Head of caudate nucleus (tissue), 42 donors: ENCODE measurements at regions not wholly inside any gene's neighbourhood (a gene's known extent, or its start where the extent isn't known, plus 50 kb on each side); places are given as distances from the start of the nearest gene placed in this dataset.

Source experiments
- DNase-seq, 42 donors: peaks; one replicate each; pipeline versions ENCODE4 v3.0.0 to v3.0.0-alpha.2; 2020 to 2021; ENCODE audit warnings: mixed read lengths in 7 of 42
- intact Hi-C: fragments of 100-400 bp; cut with DNase I; formaldehyde crosslinking; loops from one replicate; pipeline ENCODE4 v1.15.0; 2022

DNA sequence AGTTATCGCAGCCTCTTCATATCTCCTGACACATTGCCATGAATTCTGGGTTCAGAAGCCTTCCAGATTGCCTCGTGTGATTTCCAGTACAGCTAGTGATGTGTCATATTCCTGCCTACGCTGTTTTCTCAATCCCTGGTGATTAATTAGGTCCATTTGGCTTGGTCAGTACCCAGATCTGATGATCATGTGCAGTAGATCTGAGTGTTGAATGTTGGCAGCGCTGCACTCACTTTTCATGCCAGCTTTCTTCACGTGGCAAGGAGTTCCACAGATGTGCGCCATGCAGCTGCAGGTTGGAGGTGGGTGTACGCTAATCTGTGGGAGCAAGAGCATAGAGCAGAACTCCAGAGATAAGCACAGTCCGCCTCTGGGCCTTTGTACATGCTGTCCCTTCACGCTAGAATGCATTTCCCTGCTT, 86.9 kb upstream of the COL6A5 start:
- intact Hi-C loops, result no loop called here
- DNase-seq, result peak in 9 of 42 donors; percentile 1 to 44 (median 14)

DNA sequence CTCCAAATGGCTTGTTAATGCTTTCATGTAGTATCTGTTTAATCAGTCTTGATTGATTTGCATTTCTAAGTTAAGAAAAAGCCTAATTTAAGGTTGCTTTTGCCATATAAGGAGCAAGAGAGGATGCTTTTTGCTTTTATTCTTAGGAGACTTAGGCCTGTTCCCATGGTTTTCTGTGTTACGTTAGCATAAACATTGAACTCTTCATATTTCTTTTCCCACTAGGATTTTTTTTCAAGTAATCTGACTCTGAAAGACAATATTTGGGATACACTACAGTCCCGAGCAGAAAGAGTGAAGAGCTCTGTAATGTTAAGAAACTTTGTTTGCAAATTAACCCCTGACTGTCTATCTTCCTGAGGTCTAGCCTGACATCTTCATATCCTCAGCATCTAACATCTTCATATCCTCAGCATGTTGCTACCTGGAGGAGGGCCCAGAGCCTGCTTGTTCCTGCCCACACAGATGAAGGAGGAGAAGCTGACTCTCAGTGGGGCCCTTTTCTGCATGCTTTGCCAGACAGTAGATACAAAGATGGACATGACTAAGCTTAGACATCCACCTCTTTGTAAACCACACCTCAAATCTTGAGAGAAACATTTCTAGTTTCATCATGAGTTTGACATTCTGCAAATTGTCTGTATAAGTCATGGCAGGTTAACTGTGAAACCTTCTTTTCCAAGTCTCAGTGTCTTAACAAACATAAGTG, 86.2 kb upstream of the COL6A5 start:
- DNase-seq, result no peak
- intact Hi-C loops, result no loop called here

DNA sequence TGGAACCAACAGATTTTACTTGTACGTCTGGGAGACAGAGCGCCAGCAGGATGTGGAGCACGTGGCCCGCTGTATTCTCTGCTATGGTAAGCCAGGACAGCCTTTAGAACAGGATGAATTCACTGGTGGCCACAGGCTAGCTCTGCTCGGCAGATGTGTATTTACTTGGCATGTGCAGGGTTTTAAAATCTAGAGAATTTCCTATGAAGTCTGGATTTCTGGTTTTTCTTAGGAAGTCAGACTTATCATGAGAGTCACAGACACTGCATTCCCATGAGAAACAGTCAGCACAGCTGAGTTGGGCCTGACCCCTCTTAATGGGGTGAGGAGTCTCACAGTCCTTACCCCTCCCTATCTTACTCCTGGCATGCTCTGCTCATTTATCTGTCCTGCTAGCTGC, 84.6 kb upstream of the COL6A5 start:
- intact Hi-C loops, result no loop called here
- DNase-seq, result no peak

DNA sequence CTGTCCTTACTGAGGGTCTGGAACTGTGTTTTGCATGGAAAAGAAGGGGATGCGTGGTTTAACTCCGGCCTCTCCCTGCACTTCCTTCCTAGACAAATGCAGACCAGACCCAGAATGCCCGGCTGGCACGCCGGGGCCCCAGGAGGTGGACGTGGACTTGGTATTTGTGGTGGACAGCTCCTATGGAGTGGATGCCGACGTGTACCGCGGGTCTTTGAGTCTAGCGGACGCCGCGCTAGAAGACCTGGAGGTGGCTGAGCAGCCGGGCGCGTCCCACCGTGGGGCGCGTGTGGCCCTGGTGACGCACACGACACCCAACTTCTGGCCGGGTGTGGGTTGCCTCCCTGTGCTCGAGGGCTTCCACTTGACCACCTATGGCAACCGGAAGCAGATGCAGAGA, 81.8 kb upstream of the COL6A5 start:
- intact Hi-C loops, result no loop called here
- DNase-seq, result no peak

DNA sequence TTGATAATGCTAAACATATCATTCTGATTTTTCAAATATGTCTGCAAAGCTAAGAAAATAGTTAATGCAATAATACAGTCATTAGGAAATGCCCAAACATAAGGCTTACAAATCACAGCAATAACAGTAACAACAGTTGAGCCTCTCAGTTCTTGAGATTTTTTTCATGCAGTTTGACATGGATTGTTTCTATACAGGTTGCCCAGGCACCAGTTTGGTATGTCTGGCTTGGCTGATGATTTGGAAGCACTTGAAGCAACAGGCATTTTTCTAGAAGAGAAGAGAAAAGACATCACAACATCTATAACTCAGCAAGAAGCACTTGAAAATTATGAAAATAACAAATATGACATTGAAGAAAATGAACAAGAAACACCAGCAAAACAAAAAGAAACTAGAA, 78.7 kb upstream of the COL6A5 start:
- intact Hi-C loops, result no loop called here
- DNase-seq, result no peak

DNA sequence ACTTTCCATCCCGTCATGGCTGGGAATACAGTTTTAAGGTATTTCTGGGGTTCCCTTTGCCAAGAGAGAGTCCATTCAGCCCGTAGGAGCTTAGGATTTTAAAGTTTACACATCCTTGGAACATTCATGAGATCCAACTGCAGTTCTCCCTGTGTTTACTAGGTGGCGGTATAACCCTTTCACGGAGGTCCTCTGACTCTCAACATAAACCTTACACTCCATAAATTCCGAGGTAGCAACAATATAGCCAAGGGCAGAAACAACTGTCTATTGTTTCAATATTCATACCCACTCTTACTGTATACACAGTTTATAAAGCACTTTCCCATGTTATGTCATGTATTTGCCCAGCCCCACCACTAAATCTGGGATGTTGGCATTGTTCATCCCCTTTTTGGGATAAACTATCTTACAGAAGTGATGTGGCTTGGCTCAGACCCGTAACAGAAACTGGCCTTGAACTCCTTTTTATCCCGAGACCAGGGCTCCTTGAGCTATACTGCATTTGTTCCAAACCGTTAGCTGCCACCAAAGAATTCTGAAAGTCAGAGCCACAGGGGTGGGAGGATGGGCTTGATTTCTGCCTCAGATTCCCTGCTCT, 69.2 kb upstream of the COL6A5 start:
- intact Hi-C loops, result loop anchor here (10.0 kb wide), 1 partner anchor 258 kb away; no protein-coding TSS in a partner anchor
- peak in 19 of 42 donors; percentile 13 to 65 (median 38) for DNase-seq

DNA sequence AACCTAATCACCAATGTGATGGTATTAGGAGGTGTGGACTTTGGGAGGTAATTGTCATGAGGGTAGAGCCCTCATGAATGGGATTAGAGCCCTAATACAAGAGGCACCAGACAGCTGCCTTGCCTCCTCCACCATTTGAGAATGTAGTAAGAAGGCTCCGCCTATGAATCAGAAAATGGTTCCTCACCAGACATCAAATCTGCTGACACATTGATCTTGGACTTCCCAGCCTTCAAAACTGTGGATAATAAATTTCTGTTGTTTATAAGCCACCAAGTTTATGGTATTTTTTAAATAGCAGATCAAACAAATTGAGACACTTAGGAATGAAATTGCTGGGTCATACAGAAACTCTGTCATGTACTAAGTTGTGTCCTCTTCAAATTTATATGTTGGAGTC, 56.8 kb upstream of the COL6A5 start:
- intact Hi-C loops, result no loop called here
- no peak for DNase-seq

DNA sequence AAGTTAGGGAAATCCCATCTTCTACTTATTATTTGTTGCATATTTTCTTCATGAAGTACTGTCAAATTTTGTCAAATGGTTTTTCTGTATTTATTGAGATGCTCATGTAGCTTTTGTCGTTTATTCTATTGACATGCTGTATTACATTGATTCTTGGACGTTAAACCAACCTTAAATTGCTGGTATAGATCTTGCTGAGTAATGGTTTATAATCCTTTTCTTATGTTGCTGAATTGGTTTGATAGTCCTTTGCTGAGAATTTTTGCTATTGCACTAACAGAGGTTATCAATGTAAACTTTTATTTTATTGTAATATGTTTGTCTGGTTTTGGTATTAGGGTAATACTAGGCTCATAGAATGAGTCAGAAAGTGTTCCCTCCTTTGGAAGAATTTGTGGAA, 54.3 kb upstream of the COL6A5 start:
- intact Hi-C loops, result no loop called here
- no peak for DNase-seq

DNA sequence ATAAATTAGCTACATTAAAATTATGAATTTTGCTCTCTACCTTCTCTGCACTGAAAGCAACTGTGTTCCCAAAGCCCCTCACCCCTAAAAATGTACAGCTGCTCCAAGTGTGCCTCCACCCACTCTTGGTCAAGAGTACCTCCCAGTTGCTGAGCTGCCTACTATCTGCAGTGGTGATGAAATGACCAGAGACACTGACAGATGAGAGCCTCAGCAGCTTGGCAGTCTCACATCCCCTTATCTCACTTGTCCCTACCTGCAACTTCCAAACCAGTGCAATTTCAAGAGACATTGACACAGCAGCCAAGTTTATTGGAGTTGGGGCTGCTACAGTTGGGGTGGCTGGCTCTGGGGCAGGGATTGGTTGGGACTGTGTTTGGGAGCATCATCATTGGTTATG, 52.2 kb upstream of the COL6A5 start:
- DNase-seq, result no peak
- intact Hi-C loops, result no loop called here
